Gastrocnemius medialis (tissue), 4 donors: ENCODE measurements at regions not wholly inside any gene's neighbourhood (a gene's known extent, or its start where the extent isn't known, plus 50 kb on each side); places are given as distances from the start of the nearest gene placed in this dataset.

ENCODE experiments used
- ATAC-seq, 2 donors: fragments of 150-250 bp; one replicate each; pipeline ENCODE4 v1.9.1; 2016
- DNase-seq, 2 donors: peaks; one replicate each; pipeline ENCODE4 v3.0.0-alpha.2; 2019
- H3K27ac ChIP-seq, 4 donors: fragments of 200-600 bp; sonication (generic); 1 replicate in 1 of 4; 2 replicates in 3 of 4; pipeline ENCODE4 v1.5.1; 2016 to 2018; ENCODE audit warnings: mild to moderate bottlenecking in 2 of 4, moderate library complexity in 1 of 4
- H3K27me3 ChIP-seq, 3 donors: fragments of 200-600 bp; sonication (generic) in 2 of 3; 1 replicate in 1 of 3; 2 replicates in 2 of 3; pipeline versions ENCODE4 v1.5.1 to v1.6.0; 2016 to 2019; ENCODE audit warnings: mild to moderate bottlenecking in 1 of 3, moderate library complexity in 1 of 3
- H3K36me3 ChIP-seq, 2 donors: fragments of 200-600 bp; sonication (generic) in 1 of 2; one replicate each; pipeline ENCODE4 v1.5.1; 2017 to 2018
- H3K4me1 ChIP-seq, 2 donors: fragments of 200-600 bp; sonication (generic) in 1 of 2; one replicate each; pipeline ENCODE4 v1.5.1; 2016 to 2017; ENCODE audit warnings: mild to moderate bottlenecking in 2 of 2
- H3K4me3 ChIP-seq, 4 donors: fragments of 200-600 bp; sonication (generic) in 3 of 4; 1 replicate in 1 of 4; 2 replicates in 3 of 4; pipeline ENCODE4 v1.5.1; 2016 to 2019; ENCODE audit warnings: mild to moderate bottlenecking in 2 of 4
- H3K9me3 ChIP-seq, 3 donors: fragments of 200-600 bp; sonication (generic) in 2 of 3; 1 replicate in 1 of 3; 2 replicates in 2 of 3; pipeline ENCODE4 v1.5.1; 2016 to 2019
- POLR2A ChIP-seq, 2 donors: fragments of 450-650 bp; IDR thresholded peaks; one replicate each; pipeline ENCODE4 v1.6.1; 2017; ENCODE audit warnings: antibody characterized with exemption in 2 of 2, mild to moderate bottlenecking in 2 of 2, moderate library complexity in 2 of 2
- in situ Hi-C, 4 donors: fragments of 200-750 bp; cut with MboI; loops; one replicate each; pipeline versions ENCODE4 v1.15.0 to v1.8.0; 2017; ENCODE audit warnings: low sequenced_read_pairs in 4 of 4
- intact Hi-C: fragments of 100-400 bp; cut with DNase I; formaldehyde crosslinking; loops from one replicate; pipeline ENCODE4 v1.15.1; 2023; ENCODE audit warnings: low total_unique reads
- TF ChIP-seq, protein P1 (sequence below), 5 experiments: fragments of 450-650 bp in 3 of 5; fragments of 200-600 bp in 2 of 5; sonication (generic) in 2 of 5; IDR thresholded peaks in 4 of 5; conservative IDR thresholded peaks in 1 of 5; 1 replicate in 4 of 5; 2 replicates in 1 of 5; pipeline ENCODE4 v1.5.1; 2016 to 2019; ENCODE audit warnings: antibody characterized with exemption in 5 of 5, mild to moderate bottlenecking in 3 of 5, moderate library complexity in 3 of 5

- in situ Hi-C loops, result no loop called here
- no peak for DNase-seq
- no peak for TF ChIP-seq POLR2A (IDR thresholded peaks at IDR 0.05)
- TF ChIP-seq, protein P1, sequence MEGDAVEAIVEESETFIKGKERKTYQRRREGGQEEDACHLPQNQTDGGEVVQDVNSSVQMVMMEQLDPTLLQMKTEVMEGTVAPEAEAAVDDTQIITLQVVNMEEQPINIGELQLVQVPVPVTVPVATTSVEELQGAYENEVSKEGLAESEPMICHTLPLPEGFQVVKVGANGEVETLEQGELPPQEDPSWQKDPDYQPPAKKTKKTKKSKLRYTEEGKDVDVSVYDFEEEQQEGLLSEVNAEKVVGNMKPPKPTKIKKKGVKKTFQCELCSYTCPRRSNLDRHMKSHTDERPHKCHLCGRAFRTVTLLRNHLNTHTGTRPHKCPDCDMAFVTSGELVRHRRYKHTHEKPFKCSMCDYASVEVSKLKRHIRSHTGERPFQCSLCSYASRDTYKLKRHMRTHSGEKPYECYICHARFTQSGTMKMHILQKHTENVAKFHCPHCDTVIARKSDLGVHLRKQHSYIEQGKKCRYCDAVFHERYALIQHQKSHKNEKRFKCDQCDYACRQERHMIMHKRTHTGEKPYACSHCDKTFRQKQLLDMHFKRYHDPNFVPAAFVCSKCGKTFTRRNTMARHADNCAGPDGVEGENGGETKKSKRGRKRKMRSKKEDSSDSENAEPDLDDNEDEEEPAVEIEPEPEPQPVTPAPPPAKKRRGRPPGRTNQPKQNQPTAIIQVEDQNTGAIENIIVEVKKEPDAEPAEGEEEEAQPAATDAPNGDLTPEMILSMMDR (IDR thresholded peaks at IDR 0.05 in 4 of 5, conservative IDR thresholded peaks at IDR 0.05 in 1 of 5), result no peak
- Histone ChIP-seq H3K4me3 (no peak overlapping the region), H3K36me3 (no peaks in the 10 kb centered on the region), H3K4me1 (peaks cover 0 to 3% of the 10 kb centered on the region in 2 donors), H3K9me3 (no peaks in the 10 kb centered on the region), H3K27ac (no peak overlapping the region), H3K27me3 (no peaks in the 10 kb centered on the region)
- ATAC-seq, result no peak
- intact Hi-C loops, result no loop called here
These were observed 151.7 kb downstream of the TMEM200A start for GRCh38 chr6:130517444-130517931.

DNA sequence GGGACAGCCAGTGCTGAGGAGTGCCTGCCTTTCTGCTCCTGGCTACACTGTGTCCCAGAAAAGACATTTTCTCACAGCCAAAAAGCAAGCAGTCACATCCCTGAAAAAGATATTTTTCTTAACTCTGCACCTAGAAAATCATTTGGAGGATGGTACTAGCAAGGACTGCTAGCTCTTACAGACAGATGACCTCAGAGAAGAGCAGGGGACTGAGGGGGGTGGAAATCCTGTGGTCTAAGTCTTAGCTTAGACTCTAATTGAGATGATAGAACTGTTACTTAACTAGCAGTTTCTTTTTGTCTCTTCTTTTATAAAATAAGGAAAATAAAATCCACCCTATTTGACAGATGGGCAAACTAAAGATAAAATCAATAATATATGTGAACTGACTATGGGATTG, 152.8 kb downstream of the TMEM200A start:
- no peaks in the 10 kb centered on the region for H3K9me3 ChIP-seq
- no peaks in the 10 kb centered on the region for H3K27me3 ChIP-seq
- peaks cover 0 to 3% of the 10 kb centered on the region in 2 donors for H3K4me1 ChIP-seq
- H3K4me3 ChIP-seq, result no peak overlapping the region
- ATAC-seq (no peak), DNase-seq (no peak)
- intact Hi-C loops (no loop called here), in situ Hi-C loops (no loop called here)
- no peak overlapping the region for H3K27ac ChIP-seq
- no peaks in the 10 kb centered on the region for H3K36me3 ChIP-seq
- TF ChIP-seq, protein P1 (IDR thresholded peaks at IDR 0.05 in 4 of 5, conservative IDR thresholded peaks at IDR 0.05 in 1 of 5), result no peak
- no peak for TF ChIP-seq POLR2A (IDR thresholded peaks at IDR 0.05)

GRCh38 chr6:130520221-130520620, 154.4 kb downstream of the TMEM200A start:
- no peak for TF ChIP-seq POLR2A (IDR thresholded peaks at IDR 0.05)
- TF ChIP-seq, protein P1 (IDR thresholded peaks at IDR 0.05 in 4 of 5, conservative IDR thresholded peaks at IDR 0.05 in 1 of 5), result no peak
- H3K27ac ChIP-seq, result no peak overlapping the region
- in situ Hi-C loops, result no loop called here
- ATAC-seq, result no peak
- H3K4me1 ChIP-seq, result peaks cover 0 to 3% of the 10 kb centered on the region in 2 donors
- no peaks in the 10 kb centered on the region for H3K9me3 ChIP-seq
- H3K36me3 ChIP-seq, result no peaks in the 10 kb centered on the region
- H3K4me3 ChIP-seq, result no peak overlapping the region
- DNase-seq, result no peak
- no peaks in the 10 kb centered on the region for H3K27me3 ChIP-seq
- intact Hi-C loops, result no loop called here

- Histone ChIP-seq H3K36me3 (no peaks in the 10 kb centered on the region), H3K9me3 (no peaks in the 10 kb centered on the region), H3K4me3 (no peak overlapping the region), H3K27ac (no peak overlapping the region), H3K27me3 (no peaks in the 10 kb centered on the region), H3K4me1 (peaks cover 0 to 3% of the 10 kb centered on the region in 2 donors)
- DNase-seq (no peak), ATAC-seq (no peak)
- intact Hi-C loops, result no loop called here
- TF ChIP-seq, protein P1 (IDR thresholded peaks at IDR 0.05 in 4 of 5, conservative IDR thresholded peaks at IDR 0.05 in 1 of 5), result no peak
- TF ChIP-seq POLR2A (IDR thresholded peaks at IDR 0.05), result no peak
- in situ Hi-C loops, result no loop called here
These were observed 155.0 kb downstream of the TMEM200A start for GRCh38 chr6:130520801-130521200.

GRCh38 chr6:130524552-130524951, 158.7 kb downstream of the TMEM200A start:
- Histone ChIP-seq H3K4me1 (no peaks in the 10 kb centered on the region), H3K27ac (no peak overlapping the region), H3K9me3 (no peaks in the 10 kb centered on the region), H3K36me3 (no peaks in the 10 kb centered on the region), H3K4me3 (no peak overlapping the region), H3K27me3 (no peaks in the 10 kb centered on the region)
- TF ChIP-seq POLR2A (IDR thresholded peaks at IDR 0.05), result no peak
- TF ChIP-seq, protein P1 (IDR thresholded peaks at IDR 0.05 in 4 of 5, conservative IDR thresholded peaks at IDR 0.05 in 1 of 5), result no peak
- no peak for ATAC-seq
- intact Hi-C loops, result no loop called here
- in situ Hi-C loops, result no loop called here
- no peak for DNase-seq
